HEK293T (cell line): ENCODE measurements at regions not wholly inside any gene's neighbourhood (a gene's known extent, or its start where the extent isn't known, plus 50 kb on each side); places are given as distances from the start of the nearest gene placed in this dataset.

ENCODE experiments used
- BHLHE40 ChIP-seq: fragments of 450-650 bp; IDR thresholded peaks from 2 replicates; pipeline ENCODE4 v1.6.1; 2016; ENCODE audit warnings: mild to moderate bottlenecking, moderate library complexity, borderline replicate concordance
- ELF4 ChIP-seq: fragments of 450-650 bp; IDR thresholded peaks from 2 replicates; pipeline ENCODE4 v1.6.1; 2017; ENCODE audit warnings: antibody characterized with exemption
- FOXK2 ChIP-seq: fragments of 450-650 bp; IDR thresholded peaks from 2 replicates; pipeline ENCODE4 v1.6.1; 2016; ENCODE audit warnings: mild to moderate bottlenecking
- HDGF ChIP-seq: fragments of 450-650 bp; IDR thresholded peaks from 2 replicates; pipeline ENCODE4 v1.6.1; 2017; ENCODE audit warnings: antibody characterized with exemption, borderline replicate concordance
- L3MBTL2 ChIP-seq: fragments of 450-650 bp; conservative IDR thresholded peaks from 2 replicates; pipeline ENCODE4 v1.6.1; 2016; ENCODE audit warnings: mild to moderate bottlenecking
- NFRKB ChIP-seq: fragments of 450-650 bp; IDR thresholded peaks from 2 replicates; pipeline ENCODE4 v1.6.1; 2016; ENCODE audit warnings: mild to moderate bottlenecking, moderate library complexity
- SP1 ChIP-seq: fragments of 450-650 bp; IDR thresholded peaks from 2 replicates; pipeline ENCODE4 v1.6.1; 2017
- SUZ12 ChIP-seq: fragments of 450-650 bp; IDR thresholded peaks from 2 replicates; pipeline ENCODE4 v1.6.1; 2016; ENCODE audit warnings: mild to moderate bottlenecking
- TARDBP ChIP-seq: fragments of 450-650 bp; IDR thresholded peaks from 2 replicates; pipeline ENCODE4 v1.6.1; 2016
- ZNF384 ChIP-seq: fragments of 450-650 bp; IDR thresholded peaks from 2 replicates; pipeline ENCODE4 v1.6.1; 2016

DNA sequence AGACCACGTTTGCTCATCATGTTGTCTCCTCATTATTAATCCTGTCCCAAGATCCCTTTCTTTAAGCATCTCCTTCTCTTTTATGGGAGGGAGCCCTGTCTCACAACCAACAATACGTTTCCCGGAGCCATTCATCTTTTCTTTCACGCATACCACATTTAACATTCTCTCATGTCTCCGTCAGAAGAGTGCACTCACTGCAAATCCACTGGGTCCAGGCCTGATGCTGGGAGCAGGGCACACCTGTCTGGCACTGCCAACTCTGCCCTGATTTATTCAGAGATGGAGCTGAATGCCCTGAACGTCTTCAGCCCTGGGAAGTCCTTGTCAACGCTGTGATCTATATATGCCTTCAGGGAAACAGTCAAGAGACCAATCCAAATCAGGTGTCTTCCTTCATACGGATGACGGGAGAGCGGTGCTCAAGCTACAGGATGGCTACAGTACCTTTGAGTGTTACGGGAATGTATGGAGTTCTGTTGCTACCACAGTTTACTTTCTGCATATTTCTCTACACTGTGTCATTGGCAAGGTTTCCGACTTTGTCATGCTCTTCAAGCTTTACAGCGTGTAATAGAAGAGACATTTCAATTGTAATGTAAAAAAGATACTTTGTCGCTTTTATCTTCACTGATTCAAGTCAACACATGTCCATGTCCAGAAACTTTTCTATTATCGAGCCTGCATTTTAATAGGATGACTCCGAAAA lies 140.4 kb upstream of the SLITRK2 start:
- no peak for TF ChIP-seq HDGF
- TF ChIP-seq SP1: no peak
- no peak for TF ChIP-seq TARDBP
- TF ChIP-seq NFRKB: no peak
- TF ChIP-seq ZNF384: no peak
- no peak for TF ChIP-seq L3MBTL2
- TF ChIP-seq SUZ12: no peak
- no peak for TF ChIP-seq FOXK2
- TF ChIP-seq BHLHE40: no peak
- TF ChIP-seq ELF4: no peak
